Activated naive CD4-positive, alpha-beta T cell treated with Interleukin-2 at 50 U/mL for 16 hours (primary cell): ENCODE measurements at regions not wholly inside any gene's neighbourhood (a gene's known extent, or its start where the extent isn't known, plus 50 kb on each side); places are given as distances from the start of the nearest gene placed in this dataset.

Experiments used
- DNase-seq: peaks from one replicate; pipeline ENCODE4 v3.0.0-alpha.2; 2020

DNA sequence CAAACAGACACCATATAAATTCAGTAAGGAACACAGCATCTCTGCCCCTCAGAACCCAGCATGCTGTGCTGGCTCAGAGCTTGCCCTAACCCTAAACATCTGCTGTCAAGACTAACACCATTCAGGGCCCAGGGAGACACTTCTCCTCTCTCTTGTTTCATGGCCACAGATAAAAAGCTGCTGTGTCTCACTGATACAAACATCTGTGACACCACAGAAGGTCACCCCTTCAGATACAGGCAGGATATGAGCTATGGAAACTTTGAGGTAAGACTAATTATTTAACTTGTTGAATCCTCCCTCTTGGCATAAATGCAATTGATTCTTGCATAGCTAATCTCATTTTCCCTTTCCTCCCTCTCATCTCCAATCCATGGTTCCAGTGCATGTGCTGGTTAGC lies 61.6 kb upstream of the GPR12 start:
- DNase-seq: no peak

DNA sequence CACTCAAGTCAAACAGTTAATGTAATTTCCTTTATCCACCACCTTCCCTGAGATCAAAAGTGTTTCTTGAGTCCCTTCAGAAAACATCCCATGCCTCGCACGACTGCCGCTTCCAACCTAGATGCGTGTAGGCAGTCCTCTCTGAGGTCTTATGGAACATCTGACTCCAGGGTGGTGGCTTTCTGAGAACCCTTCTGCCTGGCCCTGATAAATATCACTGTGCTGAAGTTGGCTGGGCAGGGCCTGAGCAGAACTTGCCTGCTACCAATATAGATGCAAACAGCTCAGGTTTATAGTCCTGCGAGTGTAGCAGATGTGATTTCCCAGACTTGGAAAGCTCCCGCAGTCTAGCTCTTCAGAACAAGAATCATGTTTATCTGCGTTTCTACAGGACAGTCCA lies 61.1 kb upstream of the GPR12 start:
- DNase-seq: no peak

DNA sequence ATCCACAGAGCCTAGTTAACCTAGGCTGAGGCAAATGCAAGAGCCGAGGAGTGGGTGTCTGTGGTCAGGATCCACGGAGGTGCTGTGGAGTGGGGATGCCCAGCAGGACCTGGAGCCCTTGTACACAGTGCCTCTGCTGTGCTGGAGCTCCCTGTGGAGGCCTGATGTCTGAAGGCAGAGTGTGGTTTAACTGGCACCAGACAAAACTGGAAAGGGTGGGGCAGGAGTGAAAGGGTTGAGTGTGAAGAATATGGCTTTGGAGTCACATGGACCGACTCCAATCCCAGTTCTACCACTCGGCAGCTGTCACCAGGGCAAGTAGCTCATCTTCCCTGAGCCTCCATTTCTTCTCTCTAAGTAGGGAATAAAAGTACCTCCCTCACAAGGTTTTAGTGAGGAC lies 60.3 kb upstream of the GPR12 start:
- DNase-seq: no peak

DNA sequence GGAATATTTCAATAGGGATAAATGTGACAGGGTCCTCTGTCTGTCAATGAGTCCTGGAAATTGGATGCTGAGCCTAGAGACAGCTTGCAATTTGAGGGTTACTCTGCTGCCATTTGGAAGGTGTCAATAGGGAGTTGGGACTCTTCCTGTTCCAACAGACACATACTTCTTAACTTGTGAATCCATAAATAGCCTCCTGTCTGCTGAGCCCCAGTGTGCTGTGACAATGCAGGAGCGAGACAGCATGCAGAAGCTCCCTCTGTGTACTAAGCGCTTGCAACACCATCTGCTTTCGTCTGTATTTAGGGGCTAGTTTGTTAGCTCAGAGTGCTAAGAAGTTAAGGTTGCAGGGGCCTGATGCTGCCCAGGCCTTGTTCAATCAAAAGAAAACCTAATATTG lies 58.5 kb upstream of the GPR12 start:
- no peak for DNase-seq

DNA sequence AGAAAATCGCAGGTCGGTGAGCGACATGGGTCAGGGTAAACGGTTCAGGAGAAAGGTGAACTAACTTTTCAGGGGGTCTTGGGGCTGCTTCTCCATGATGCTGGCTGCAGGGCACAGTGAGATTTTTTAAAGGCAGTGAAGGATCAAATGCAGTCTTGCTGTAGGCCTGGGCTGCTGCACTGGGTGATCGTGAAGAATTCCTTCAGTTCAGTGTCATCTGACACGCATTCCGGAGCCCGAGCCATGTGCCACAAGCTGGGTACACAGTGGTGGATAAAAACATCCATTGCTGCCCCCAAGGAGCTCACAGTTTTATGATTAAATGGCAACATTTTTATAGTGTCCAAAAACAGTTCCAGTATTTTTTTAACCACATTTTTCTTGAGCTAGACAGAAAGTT lies 56.3 kb upstream of the GPR12 start:
- DNase-seq: no peak

DNA sequence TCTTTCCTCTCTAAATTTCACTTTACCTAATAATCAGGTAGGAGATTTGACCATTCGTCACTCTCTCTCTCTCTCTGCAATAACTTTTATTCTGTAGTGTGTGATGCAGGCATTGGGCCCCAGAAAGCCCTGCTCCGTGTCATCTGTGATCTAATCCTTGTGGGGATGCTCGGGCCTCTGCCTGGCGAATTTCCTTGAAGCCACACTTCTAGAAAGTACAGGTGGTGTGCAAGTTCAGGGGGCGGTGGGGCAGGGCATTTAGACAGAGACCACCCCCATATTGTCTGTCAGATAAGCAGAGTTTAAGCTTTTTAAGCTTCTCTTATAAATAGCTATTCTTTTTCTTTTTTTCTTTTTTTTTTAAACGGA lies 53.4 kb upstream of the GPR12 start:
- DNase-seq: no peak

GRCh38 chr13:26813321-26813979 lies 52.9 kb upstream of the GPR12 start:
- DNase-seq: no peak

DNA sequence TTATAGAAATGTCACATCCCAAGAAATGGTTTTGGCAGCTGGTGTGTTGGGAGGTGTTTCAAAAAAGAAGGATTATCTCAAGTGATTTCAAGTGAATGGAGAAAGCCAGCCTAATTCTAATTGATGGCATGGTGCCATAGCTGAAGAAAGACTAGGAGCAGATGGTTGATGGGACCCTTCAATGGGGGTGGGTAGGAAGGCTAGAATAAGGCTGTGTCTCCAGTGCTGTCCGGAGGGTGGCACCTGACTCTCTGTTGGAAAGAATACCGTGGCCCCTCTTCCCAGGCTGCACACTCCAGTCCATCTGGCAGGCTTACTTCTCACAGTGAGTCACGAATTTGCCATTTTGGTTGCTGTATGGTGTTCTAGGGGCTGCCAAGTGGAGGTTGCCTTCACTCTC lies 51.0 kb upstream of the GPR12 start:
- DNase-seq: no peak
